ENCODE measurements at regions not wholly inside any gene's neighbourhood (a gene's known extent, or its start where the extent isn't known, plus 50 kb on each side); places are given as distances from the start of the nearest gene placed in this dataset.

DNA sequence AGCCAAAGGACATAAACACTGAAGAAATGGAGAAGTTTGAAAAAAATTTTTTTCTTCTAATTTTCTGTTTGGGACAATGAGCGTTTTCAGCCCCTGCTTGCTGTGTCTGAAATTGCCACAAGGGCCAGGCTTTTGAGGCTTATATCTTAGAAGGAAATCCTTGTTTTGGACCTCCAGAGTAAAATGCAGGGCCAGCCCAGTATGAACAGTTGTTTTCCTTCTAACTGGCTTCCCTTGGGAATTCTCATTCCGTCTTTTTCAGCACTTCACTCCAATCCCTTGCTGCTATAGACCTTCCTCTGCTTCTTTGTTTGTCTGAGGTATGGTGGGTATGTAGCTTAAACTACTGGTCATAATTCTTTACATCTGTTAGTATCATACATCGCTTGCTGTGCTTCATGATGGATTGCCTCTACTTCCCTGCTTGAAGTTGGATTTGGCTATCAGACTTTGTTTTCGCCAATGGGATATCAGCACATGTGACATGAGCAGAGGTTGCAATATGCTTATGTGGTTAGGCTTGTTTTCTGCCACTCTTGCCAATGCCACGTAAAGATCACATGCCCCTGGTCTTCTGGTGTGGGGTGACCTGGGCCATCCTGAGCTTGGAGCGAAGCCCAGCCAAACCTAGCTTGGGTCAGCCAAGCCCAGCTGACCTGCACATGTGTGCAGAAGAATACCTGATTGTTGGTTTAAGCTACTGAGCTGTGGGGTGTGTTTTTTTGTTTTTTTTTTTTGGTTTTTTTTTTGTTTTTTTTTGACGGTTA is 64.7 kb downstream of the AVPR1A start:
- TF ChIP-seq, protein P1, sequence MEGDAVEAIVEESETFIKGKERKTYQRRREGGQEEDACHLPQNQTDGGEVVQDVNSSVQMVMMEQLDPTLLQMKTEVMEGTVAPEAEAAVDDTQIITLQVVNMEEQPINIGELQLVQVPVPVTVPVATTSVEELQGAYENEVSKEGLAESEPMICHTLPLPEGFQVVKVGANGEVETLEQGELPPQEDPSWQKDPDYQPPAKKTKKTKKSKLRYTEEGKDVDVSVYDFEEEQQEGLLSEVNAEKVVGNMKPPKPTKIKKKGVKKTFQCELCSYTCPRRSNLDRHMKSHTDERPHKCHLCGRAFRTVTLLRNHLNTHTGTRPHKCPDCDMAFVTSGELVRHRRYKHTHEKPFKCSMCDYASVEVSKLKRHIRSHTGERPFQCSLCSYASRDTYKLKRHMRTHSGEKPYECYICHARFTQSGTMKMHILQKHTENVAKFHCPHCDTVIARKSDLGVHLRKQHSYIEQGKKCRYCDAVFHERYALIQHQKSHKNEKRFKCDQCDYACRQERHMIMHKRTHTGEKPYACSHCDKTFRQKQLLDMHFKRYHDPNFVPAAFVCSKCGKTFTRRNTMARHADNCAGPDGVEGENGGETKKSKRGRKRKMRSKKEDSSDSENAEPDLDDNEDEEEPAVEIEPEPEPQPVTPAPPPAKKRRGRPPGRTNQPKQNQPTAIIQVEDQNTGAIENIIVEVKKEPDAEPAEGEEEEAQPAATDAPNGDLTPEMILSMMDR (IDR thresholded peaks at IDR 0.05; ENCODE audit: low read depth, low read length, poor library complexity, severe bottlenecking), result no peak
- TF ChIP-seq EZH2phosphoT487 (IDR thresholded peaks at IDR 0.05; ENCODE audit: borderline replicate concordance, low read length), result no peak

All from DOHH2 (cell line).